ENCODE measurements at regions not wholly inside any gene's neighbourhood (a gene's known extent, or its start where the extent isn't known, plus 50 kb on each side); places are given as distances from the start of the nearest gene placed in this dataset.
A peak's percentile ranks its signal among the peaks of the same experiment; 100 is the strongest.

DNA sequence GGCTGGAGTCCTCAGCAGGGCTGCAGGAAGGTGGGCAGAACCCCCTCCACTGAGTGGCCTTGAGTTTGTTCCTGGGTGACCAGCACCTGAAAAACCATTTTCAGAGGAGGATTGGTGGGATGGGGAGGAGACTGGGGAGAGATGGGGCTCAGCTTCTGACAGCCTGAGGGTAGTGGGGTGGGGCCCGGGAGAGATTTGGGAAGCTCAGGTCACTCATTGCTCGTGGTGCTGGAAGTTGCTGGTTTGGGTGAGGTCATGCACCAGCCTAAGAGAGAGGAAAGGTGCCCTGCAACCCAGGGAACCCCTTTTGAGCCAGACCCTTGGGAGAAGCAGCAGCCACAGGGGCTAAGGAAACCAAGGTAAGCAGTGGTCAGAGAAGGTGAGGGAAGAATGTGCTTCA, 100.8 kb downstream of the EBNA1BP2 start:
- Mint-ChIP-seq H3K4me3 (no peak overlapping the region), H3K9me3 (no peaks in the 10 kb centered on the region), H3K36me3 (ENCODE audit: insufficient read depth) (no peaks in the 10 kb centered on the region), H3K4me1 (ENCODE audit: low read depth) (peaks cover 13% of the 10 kb centered on the region), H3K27me3 (ENCODE audit: low read depth) (no peaks in the 10 kb centered on the region)
- no peak for DNase-seq
- ATAC-seq = no peak

GRCh38 chr1:43069461-43070050, 102.5 kb downstream of the EBNA1BP2 start:
- no peak overlapping the region for H3K4me3 Mint-ChIP-seq
- DNase-seq (no peak), ATAC-seq (no peak)
- no peaks in the 10 kb centered on the region for H3K27me3 Mint-ChIP-seq (ENCODE audit: low read depth)
- H3K36me3 Mint-ChIP-seq (ENCODE audit: insufficient read depth) = no peaks in the 10 kb centered on the region
- H3K4me1 Mint-ChIP-seq (ENCODE audit: low read depth) = peaks cover 13% of the 10 kb centered on the region
- no peaks in the 10 kb centered on the region for H3K9me3 Mint-ChIP-seq

- ATAC-seq = no peak
- Mint-ChIP-seq H3K4me3 (no peak overlapping the region), H3K27me3 (ENCODE audit: low read depth) (no peaks in the 10 kb centered on the region), H3K4me1 (ENCODE audit: low read depth) (peaks cover 13% of the 10 kb centered on the region), H3K36me3 (ENCODE audit: insufficient read depth) (no peaks in the 10 kb centered on the region), H3K9me3 (no peaks in the 10 kb centered on the region)
- no peak for DNase-seq
Observed at GRCh38 chr1:43068911-43069310, 103.2 kb downstream of the EBNA1BP2 start.

DNA sequence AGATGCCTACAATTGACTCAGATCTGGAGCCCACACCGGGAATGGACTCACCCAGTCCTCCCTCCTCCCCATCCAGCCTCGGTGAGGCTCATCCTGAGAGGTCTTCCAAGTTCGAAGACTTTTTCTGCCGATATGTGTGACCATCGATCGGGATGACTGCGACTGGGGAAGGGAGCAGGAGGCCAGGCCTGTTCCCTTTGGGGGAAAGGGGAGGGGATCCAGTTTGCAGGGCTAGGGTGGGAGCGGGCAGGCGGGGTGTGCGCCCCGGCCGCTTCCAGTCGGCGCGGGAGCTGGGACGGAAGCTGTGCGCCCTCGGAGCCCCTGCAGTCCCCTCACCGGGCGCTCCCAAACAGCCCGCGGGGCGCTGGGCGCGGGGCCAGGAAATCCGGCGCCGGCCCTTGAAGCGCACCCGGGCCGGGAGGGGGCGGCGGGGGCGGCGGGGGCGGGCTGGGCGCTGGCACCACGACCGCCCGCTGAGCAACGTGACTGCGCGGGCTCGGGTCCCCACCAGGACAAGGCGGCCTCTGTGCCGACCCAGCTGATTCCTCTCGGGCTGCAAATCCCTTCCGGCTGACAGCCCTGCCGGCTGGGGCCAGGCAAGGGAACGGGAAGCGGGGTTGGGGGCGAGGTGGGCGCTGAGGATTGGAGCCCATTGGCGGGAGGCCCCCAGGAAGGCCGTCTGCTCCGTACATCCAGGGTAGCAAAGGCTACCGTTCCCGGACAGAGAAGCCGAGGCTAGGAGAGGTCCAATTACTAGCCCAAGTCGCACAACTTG, 103.9 kb downstream of the EBNA1BP2 start:
- H3K4me3 Mint-ChIP-seq = peak overlapping the region; percentile 53
- H3K4me1 Mint-ChIP-seq (ENCODE audit: low read depth) = peaks cover 9% of the 10 kb centered on the region
- no peaks in the 10 kb centered on the region for H3K27me3 Mint-ChIP-seq (ENCODE audit: low read depth)
- no peaks in the 10 kb centered on the region for H3K9me3 Mint-ChIP-seq
- H3K36me3 Mint-ChIP-seq (ENCODE audit: insufficient read depth) = no peaks in the 10 kb centered on the region
- ATAC-seq (peak; percentile 43 to 47), DNase-seq (no peak)

DNA sequence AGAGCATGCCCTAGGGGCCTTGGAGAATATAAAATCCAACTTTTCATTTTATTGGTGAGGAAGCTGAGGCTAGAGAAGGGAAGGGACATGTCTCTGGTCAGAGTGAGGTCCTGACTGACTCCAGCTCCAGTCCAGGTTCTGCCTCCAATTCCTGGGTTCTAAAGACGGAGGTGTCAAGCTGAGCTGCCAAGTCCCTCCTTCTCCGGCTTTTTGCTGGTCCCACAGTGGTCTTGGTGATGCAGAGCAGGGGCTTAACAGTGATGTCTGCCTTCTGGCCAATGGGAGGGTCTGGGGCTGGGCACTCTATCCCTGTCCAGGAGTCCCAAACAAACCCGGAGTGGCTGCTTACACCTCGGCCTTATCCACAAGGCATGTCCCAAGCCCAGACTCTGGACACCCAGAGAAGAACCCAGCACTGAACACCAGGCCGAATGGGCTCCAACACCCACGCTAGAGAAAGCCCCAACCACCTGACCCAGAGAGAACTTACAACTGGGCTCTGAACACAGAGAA, 104.8 kb downstream of the EBNA1BP2 start:
- H3K4me1 Mint-ChIP-seq (ENCODE audit: low read depth) = peaks cover 9% of the 10 kb centered on the region
- no peaks in the 10 kb centered on the region for H3K36me3 Mint-ChIP-seq (ENCODE audit: insufficient read depth)
- peak overlapping the region; percentile 53 for H3K4me3 Mint-ChIP-seq
- H3K27me3 Mint-ChIP-seq (ENCODE audit: low read depth) = no peaks in the 10 kb centered on the region
- H3K9me3 Mint-ChIP-seq = no peaks in the 10 kb centered on the region
- ATAC-seq = no peak
- no peak for DNase-seq

- no peak overlapping the region for H3K4me3 Mint-ChIP-seq
- no peak for ATAC-seq
- no peaks in the 10 kb centered on the region for H3K27me3 Mint-ChIP-seq (ENCODE audit: low read depth)
- H3K9me3 Mint-ChIP-seq = no peaks in the 10 kb centered on the region
- peaks cover 9% of the 10 kb centered on the region for H3K4me1 Mint-ChIP-seq (ENCODE audit: low read depth)
- no peaks in the 10 kb centered on the region for H3K36me3 Mint-ChIP-seq (ENCODE audit: insufficient read depth)
- DNase-seq = no peak
Observed at GRCh38 chr1:43066578-43066977, 105.5 kb downstream of the EBNA1BP2 start.

GRCh38 chr1:43065616-43066399, 106.3 kb downstream of the EBNA1BP2 start:
- Mint-ChIP-seq H3K9me3 (no peaks in the 10 kb centered on the region), H3K4me1 (ENCODE audit: low read depth) (peaks cover 9% of the 10 kb centered on the region), H3K36me3 (ENCODE audit: insufficient read depth) (no peaks in the 10 kb centered on the region), H3K4me3 (no peak overlapping the region), H3K27me3 (ENCODE audit: low read depth) (no peaks in the 10 kb centered on the region)
- DNase-seq (no peak), ATAC-seq (no peak)

- ATAC-seq = no peak
- no peaks in the 10 kb centered on the region for H3K9me3 Mint-ChIP-seq
- no peak overlapping the region for H3K4me3 Mint-ChIP-seq
- DNase-seq = no peak
- no peaks in the 10 kb centered on the region for H3K27me3 Mint-ChIP-seq (ENCODE audit: low read depth)
- no peaks in the 10 kb centered on the region for H3K36me3 Mint-ChIP-seq (ENCODE audit: insufficient read depth)
- peaks cover 9% of the 10 kb centered on the region for H3K4me1 Mint-ChIP-seq (ENCODE audit: low read depth)
Observed at GRCh38 chr1:43065191-43065590, 106.5 kb upstream of the SLC2A1 start.

GRCh38 chr1:43063394-43064219, 104.9 kb upstream of the SLC2A1 start:
- no peak overlapping the region for H3K4me3 Mint-ChIP-seq
- H3K4me1 Mint-ChIP-seq (ENCODE audit: low read depth) = peaks cover 15% of the 10 kb centered on the region
- peaks cover 2% of the 10 kb centered on the region for H3K27me3 Mint-ChIP-seq (ENCODE audit: low read depth)
- no peaks in the 10 kb centered on the region for H3K36me3 Mint-ChIP-seq (ENCODE audit: insufficient read depth)
- ATAC-seq = no peak
- no peak for DNase-seq
- no peaks in the 10 kb centered on the region for H3K9me3 Mint-ChIP-seq

- Mint-ChIP-seq H3K27me3 (ENCODE audit: low read depth) (peaks cover 7% of the 10 kb centered on the region), H3K36me3 (ENCODE audit: insufficient read depth) (no peaks in the 10 kb centered on the region), H3K4me1 (ENCODE audit: low read depth) (peaks cover 15% of the 10 kb centered on the region), H3K9me3 (no peaks in the 10 kb centered on the region), H3K4me3 (no peak overlapping the region)
- ATAC-seq (no peak), DNase-seq (no peak)
Observed at GRCh38 chr1:43062527-43063095, 103.9 kb upstream of the SLC2A1 start.

- H3K27me3 Mint-ChIP-seq (ENCODE audit: low read depth) = peaks cover 7% of the 10 kb centered on the region
- H3K4me3 Mint-ChIP-seq = no peak overlapping the region
- H3K9me3 Mint-ChIP-seq = no peaks in the 10 kb centered on the region
- no peak for DNase-seq
- no peaks in the 10 kb centered on the region for H3K36me3 Mint-ChIP-seq (ENCODE audit: insufficient read depth)
- H3K4me1 Mint-ChIP-seq (ENCODE audit: low read depth) = peaks cover 11% of the 10 kb centered on the region
- ATAC-seq = no peak
Observed at GRCh38 chr1:43061757-43062156, 103.1 kb upstream of the SLC2A1 start.

DNA sequence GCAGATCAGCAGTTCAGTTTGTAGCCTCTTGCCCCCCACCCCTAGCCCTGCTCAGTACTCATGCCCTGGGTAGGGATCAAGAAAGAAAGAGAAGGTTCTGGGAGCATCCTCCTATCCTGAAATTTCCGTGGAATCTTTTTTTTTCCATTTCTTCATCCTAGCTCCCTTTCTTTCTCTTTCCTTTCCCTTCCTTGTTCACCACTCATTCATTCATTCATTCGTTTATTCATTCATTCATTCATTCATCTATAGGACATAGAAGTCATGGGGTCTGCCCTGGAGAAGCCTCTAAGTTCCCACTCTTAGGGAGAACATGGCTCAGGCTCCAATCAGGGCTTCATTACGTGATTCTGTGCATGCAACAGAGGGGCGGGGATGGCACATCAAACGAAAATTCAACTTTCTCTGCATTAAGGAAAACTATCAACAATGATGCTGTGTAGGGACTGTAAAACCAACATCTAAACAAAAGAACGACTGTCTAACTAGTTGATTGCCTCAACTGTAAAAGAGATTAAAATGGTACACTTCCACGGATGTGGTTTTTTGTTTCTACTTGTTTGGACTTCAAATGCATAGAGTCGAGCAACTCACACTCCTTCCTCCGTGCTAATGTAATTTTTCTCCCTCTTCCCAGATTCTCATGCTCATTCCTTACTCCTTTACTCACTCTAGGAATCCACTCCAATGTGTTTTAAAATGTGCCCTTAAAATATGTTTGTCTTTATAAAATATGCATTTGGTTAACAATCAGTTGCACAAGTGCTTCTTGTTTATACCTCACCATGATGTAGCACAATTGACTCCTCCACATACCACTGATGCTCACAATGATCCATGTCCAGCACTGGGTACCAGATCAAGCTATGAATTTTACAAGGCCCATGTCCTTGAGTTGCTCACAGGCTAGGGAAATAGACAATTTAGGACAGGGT, 101.2 kb upstream of the SLC2A1 start:
- no peak for DNase-seq
- no peak overlapping the region for H3K4me3 Mint-ChIP-seq
- no peaks in the 10 kb centered on the region for H3K36me3 Mint-ChIP-seq (ENCODE audit: insufficient read depth)
- no peak for ATAC-seq
- no peaks in the 10 kb centered on the region for H3K9me3 Mint-ChIP-seq
- peaks cover 11% of the 10 kb centered on the region for H3K4me1 Mint-ChIP-seq (ENCODE audit: low read depth)
- H3K27me3 Mint-ChIP-seq (ENCODE audit: low read depth) = peaks cover 7% of the 10 kb centered on the region

All from activated T-cell treated with anti-CD3 and anti-CD28 coated beads, Interleukin-2, amount 50 U/mL, for 4 hours (primary cell).